ENCODE measurements at regions not wholly inside any gene's neighbourhood (a gene's known extent, or its start where the extent isn't known, plus 50 kb on each side); places are given as distances from the start of the nearest gene placed in this dataset.

DNA sequence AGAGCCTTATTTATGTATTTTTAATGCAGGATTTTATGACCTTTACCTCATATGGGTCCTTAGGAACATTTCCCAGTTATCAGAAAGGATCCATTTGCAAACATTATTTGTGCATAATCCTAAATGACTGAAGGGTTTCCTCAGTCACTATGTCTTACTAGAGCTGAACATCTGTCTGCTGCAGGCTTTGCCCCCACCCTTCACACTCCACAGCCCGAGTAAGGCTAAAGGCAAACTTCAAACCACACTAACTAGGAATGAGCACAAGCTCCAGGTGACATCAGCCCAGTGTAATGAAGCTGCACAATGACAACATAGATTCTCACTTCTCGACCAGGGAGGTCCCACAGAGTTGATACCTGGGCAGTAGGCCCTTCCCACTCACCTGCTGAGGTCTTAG, 491.3 kb upstream of the MKI67 start:
- DNase-seq (ENCODE audit: low spot score), result no peak

DNA sequence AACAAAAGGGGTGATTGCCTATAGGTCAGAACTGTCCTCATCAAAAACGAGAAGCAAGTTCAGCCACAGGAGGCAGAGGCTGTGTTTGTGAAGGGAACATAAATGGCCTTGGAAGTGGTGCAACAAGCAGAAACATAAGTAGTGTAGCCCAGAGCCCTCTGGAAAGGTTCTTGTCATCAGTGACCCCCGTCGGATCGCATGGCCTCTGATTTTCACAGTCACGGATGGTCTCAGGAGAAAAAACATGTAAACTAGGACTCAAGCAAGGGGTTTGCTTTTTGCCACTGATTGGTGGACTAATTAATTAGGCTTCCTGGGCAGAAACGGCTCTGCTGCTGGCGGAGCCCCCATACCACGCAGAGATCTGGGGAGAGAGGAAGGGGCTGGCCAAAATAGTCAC, 496.5 kb upstream of the MKI67 start:
- DNase-seq (ENCODE audit: low spot score), result no peak

DNA sequence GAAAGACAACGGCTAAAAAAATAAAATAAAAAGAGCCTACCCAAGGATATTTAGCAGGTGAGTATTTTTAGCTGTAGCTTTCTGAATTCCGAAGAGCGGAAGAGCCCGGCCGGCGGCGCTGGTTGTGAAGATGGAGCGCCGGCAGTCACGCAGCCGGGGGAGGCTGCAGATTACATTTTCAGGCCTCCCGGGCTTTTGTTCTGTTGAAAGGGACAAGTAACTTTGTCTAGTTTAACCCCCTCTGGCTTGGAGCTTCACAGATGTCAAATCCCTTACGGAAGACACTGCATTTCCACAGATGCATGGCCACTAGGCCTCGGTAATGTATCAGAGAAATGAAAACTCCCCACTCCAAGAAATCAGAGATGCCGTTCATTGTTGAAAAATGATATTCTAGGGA, 497.6 kb upstream of the MKI67 start:
- DNase-seq (ENCODE audit: low spot score), result no peak

DNA sequence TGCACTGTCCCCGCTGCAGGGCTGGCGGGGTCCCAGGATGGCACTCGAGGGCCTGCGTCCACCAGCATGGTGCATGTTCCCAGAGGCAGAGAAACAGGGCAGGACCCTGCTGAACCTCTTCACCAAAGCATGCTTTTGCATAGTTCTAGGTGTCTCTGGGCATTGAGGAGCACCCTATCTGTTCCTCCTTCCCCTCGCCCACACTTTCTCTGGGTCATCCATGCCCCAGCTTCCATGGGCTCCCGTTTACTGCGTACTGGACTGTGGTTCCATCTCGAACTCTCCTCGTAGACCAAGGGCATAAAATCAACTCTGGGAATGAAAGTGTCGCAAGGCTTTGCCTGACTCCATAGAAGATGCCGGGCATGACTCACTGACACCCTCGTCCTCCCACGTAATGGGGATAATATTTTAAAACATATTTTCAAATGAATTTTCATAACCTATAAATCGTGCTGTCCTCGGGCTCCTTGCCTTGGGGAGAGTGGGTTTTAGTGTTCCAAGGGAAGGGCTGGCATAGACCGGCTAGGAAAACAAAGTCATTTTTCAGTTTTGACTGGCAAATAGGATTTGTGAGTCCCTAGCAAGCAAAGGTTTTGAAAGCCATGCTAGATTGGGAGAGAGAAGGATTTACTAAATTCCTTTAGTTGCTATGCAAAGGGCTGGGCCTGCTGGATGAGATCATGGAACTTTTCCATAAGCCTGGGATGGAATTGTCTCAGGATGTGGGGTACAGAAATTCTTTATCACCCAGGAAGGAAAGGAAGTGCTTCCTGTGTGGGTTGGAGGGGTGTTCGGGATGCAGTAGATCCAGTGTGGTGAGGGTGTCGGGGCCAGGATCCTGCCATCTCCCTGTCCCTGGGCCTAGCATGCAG, 498.7 kb upstream of the MKI67 start:
- no peak for DNase-seq (ENCODE audit: low spot score)

DNA sequence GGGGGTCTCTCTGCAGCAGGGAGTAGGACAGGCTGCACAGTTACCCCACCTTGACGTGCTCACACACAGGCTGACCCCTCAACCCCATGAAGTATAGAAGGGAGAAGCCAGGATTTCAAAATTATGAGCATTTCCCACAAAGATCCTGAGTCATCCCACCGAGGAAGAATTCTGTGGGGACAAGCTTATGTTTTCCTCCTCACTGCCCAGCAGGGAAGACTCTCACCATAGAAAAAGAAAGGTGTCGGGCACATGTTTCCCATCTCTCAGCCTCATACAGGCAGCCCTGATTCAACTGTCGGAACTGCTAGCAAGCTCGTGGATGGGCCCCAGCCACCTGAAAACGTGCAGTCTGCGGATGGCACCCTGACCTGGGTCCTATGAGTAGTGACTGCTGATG, 499.7 kb upstream of the MKI67 start:
- no peak for DNase-seq (ENCODE audit: low spot score)

DNA sequence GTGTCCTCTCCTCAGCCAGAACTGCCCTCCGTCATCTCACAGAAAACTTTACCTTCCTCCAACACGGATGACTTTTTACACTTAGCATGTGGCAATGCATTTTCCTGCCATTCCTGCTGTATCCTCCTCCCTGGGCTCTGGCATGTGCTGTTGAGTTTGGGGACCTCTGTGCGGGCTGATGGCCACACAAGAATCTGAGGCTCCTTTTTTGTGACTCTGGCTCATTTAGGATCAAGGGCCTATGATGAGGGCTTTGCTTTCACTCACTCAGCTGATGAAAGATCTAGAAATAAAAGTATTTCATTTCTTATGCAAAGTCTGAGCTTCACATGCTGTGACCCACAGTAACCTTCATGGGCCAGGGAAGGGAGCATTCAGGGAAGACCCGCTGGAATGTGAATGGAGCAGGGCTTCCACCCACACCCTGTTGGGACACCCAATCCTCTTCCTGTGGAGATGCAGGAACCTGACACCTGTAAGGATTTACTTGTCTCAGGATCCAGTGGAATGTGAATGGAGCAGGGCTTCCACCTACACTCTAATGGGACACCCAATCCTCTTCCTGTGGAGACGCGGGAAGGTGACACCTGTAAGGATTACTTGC, 500.3 kb upstream of the MKI67 start:
- no peak for DNase-seq (ENCODE audit: low spot score)

DNA sequence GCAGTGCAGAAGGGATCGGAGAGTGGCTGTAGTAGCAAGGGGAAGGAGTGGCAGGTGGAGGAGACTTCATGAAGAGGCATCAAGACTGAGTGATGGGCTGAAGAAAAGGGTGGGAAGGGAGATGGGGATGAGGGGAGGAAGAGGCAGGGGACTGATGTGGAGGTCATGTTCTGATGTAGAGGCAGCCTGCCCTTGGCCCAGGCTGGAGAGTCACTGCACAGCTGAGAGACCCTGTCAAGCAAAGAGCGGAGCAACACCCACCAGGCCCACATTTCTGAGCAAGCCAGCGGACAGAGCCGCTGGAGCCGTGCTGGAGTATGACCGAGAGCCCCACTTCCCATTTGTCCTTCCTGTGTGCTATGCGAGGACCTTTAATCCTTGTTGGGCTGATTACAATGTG, 501.6 kb upstream of the MKI67 start:
- no peak for DNase-seq (ENCODE audit: low spot score)

DNA sequence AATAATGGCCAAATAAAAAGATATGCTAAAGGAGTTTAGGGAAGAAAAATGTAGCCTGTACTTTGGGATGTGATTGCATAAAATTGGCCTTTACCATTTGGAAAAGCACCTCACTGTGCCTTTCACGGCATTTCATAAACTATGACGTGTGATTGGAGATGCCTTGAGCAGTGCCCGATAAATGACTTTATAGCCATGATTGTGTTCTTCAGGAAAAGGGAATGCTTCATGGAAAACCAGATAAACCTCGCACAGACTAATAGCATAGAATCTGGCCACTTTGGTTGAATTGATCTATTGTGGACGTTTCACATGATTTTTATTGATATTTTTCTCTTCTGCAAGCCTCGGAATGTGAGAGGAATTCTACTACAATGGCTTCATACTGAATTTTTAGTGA, 502.0 kb upstream of the MKI67 start:
- no peak for DNase-seq (ENCODE audit: low spot score)

DNA sequence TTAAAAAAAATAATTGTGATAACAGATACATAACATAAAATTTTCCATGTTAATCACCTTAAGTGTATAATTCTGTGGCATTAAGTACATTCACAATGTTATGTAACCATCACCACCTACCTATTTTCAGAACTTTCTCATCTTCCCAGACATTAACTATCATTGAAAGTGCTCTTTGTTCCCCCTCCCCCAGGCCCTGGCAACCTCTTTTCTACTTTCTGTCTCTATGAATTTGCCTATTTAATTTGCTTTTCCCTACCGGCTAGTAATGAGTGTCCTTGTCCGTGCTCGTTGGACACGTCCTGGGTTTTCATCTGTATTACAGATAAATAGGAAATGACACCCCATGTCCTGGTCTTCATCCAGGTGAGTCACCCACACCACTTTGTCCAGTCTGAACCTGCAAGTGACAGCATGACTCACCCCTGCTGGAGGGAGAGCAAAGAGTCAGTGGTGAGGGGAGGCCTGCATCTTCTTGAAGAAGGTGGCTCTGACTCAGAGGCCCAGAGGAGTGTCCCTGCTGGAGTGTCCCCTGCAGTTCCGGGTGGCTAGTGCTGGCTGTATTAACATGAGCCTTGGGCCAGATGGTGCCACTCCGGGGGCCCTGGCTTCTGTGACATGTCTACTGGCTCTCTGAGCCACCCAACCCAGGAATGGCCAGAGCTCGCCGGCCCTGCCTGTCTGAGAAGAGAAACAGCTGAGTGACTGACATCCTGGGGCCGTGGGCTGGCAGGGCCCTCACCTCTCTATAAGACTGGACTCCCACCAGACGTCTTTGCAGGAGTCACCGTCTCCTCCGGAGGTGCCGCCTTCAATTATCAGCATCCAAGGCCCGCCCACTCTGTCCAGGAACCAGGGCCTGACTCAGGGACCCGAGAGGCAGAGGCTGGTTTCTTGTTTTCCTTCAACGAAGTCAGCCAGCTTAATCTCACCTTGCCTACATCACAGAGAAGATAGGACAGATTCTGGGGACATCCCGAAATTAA, 503.2 kb upstream of the MKI67 start:
- DNase-seq (ENCODE audit: low spot score), result no peak

DNA sequence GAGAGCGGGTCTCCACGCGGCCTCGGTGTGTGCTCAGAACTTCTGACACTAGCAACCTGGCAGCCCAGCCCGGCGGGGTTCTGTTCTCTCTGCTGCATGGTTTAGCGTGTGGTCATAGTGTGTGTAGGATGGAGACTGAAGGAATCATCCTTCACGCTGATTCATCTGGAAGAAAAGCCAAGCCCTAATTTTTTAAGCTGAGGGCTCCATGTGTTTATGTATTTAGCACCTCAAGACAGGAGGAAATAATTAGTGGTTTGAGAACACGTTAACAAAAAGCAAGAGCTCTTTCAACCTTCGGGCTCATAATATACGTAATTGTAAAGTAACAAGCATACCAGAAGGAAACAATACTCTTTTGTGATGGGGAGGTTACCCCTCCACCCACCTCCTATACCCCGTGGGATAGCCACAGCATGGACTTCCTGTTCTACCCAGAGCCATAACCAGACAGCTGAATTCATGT, 504.6 kb upstream of the MKI67 start:
- DNase-seq (ENCODE audit: low spot score), result no peak

DNA sequence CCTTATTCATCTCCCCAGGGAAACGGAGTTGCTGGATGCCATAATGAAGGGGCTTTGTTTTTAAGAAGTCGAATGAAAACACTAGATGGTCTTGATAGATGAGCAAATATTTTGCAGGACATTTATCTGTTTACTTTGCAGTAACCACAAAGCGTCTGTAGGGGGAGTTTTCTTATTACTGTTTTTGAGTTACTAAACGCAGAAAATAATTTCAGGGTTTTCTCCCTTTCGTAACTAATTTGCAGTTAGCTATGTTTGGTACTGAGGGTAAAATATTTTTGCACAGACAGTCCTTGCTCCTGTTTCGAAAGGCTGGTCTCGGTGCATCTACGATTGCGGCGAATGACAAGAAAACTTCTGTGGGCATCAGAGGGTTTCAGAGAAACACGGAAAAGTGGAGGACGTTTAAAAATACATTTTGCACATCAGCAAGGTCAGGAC, 505.6 kb upstream of the MKI67 start:
- no peak for DNase-seq (ENCODE audit: low spot score)

DNA sequence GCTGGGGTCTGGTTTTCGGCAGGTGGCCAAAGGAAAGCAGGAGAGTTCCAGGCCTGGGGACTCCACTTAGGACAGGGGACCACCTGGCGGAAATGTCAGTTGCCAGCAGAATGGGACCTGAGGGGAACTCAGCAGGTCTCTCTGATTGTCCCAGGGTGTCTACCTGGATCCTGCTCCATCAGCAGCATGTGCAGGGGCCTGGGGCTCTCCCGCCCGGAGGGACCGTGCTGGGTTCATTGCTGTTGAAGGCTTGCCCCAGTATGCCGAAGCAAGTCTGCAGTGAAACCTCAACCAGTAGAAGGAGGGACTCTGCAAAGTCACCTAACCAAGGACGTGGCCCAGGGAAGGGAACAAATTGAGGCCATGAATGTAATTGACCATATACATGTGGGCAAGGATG, 506.5 kb upstream of the MKI67 start:
- DNase-seq (ENCODE audit: low spot score), result no peak

DNA sequence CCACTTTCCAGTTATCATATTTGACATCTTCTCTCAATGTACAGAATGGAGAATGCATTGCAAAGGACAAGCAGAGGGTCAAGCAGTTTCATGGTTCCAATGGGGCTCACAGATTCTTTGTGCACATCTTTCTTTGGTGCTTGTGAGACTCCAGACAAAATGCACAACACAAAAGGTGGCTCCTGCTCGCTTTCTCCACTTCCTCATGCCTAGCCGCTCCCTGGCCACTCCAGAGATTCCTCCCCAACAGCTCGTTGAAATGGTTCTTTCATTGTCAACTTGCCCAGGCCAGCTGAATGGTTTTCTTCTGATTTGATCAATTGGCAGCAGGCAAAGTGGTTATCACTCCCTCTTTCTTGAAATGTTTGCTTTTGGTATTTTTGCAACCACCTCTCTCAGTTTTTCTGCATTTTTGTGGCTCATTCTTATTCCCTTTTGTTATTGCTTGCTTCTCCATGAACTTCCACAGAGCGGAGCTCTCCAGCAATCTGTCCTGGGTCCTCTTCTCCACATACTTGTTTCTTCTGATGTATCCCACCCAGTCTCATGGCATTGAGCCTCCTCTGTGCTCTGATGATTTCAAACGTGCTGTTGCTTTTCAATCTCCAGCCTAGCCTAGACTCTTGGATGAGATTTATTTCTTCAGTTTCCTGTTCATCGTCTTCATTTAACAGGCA, 507.8 kb upstream of the MKI67 start:
- no peak for DNase-seq (ENCODE audit: low spot score)

DNA sequence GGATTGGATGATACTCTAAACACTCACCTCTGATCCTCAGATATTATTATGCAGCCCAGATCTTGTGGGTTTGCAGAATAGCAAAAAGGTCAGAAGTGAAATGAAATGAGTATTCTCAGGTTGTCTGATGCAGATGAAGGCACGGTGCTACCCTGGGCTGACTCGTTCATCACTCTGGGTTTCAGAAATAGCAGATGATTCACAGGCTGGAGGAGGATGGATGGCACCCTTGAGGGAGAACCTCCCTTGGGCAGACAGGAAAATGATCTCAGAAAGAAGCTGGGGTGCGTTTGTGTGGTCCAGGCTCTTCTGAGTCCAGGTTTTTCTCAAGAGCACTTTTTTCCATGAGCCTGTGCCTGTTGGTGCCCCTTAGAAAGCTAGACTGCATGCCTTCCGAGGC, 515.8 kb upstream of the MKI67 start:
- no peak for DNase-seq (ENCODE audit: low spot score)

DNA sequence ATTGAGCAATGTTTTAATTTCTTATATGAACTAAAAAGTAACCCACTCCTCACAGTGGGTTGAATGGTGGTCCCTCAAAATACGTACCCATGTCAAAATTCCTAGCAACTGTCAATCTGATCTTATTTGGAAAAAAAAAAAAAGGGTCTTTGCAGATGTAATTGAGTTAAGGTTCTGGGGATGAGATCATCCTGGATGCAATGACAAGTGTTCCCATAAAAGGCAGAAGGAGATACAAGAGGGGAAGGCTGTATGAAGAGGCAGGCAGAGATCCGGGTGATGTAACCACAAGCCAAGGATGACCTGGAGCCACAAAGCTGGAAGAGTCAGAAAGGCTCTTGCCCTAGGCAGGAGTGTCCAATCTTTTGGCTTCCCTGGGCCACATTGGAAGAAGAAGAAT, 516.3 kb upstream of the MKI67 start:
- DNase-seq (ENCODE audit: low spot score), result no peak

DNA sequence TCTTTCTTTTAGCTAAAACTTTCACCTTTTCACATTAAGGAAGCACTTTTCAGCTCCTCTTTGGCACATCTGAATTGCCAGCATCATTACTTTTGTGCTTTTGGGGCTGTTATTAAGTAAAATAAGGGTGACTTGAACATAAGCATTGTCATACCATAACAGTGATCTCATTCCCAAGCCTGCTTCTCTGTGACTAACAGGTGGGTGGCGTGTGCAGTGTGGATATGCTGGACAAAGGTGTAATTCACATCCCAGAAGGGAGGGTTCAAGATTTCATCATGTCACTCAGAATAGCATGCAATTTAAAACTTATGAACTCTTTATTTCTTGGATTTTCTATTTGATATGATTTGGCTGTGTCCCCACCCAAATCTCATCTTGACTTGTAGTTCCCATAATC, 517.4 kb upstream of the MKI67 start:
- no peak for DNase-seq (ENCODE audit: low spot score)

DNA sequence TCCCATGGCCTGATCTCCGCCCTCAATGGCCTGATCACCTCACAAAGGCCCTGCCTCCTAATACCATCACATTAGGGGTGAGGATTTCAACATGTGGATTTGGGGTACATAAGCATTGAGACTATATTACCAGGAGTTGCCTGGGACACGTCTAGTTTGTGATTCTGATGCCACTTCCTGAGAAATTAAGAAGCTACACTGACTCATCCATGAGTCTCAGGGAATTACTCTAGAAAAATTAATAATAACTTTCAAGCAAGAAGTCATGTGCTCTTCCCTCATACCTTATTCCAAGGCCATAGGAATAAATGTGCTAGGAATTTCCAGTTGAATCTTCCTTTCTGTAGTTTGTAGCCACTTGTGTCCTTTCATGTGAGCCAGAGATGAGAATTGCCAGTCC, 519.3 kb upstream of the MKI67 start:
- DNase-seq (ENCODE audit: low spot score), result no peak

DNA sequence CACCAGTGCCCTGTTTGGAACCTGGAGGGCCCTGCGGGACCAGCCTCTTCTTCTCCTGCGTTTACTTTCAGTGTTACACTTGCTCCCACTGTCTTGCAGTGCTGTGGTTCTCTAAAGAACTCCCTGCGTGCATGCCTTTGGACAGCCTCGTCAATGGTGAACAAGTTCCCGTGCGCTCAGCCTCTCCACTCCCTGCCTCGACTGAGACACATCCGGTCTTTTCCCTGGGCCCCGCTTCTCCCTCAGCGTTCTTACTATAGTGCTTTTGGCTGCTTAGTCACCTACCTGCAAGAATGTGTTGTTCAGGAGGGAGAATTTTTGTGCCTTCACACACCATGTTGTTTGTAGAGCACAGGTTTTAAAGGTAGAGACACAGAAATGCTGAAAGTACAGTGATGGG, 520.7 kb upstream of the MKI67 start:
- no peak for DNase-seq (ENCODE audit: low spot score)

DNA sequence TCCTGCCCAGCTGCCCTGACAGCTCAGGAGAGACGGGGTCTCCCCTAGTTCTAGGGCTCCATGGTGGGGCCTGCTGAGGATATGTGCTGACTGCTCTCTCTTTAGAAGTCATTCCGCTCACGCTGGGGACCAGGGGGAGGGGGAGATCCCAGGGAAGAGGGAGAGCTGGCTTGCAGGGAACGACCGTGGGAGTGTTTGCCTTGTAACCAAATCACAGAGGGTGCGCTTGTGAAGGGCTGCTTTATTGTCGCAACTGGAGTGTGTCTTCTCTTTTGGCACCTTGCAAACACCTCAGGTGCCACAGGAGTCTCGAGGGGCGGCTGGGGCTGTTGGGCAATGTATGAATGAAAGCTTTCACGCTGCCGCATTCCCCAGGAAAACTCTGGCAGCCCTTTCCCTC, 531.3 kb upstream of the MKI67 start:
- no peak for DNase-seq (ENCODE audit: low spot score)

DNA sequence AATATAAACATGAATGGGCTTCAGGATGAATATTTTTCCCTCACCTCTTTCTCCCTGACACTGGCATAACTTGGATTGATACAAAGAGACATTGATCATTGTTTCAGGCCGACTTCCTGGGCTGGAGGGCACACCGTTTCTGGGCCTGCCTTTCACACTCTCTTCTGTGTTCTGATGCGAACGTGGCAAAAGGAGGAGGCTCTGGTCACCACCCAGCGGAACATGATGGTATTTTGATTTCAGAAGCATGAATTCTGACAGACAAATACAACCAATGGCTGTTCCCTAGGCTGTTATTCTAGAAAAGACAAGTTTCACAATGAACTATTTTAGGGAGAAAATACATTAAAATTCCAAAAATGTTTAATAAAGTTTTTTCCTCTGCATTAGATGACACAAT, 534.5 kb upstream of the MKI67 start:
- DNase-seq (ENCODE audit: low spot score), result no peak

DNA sequence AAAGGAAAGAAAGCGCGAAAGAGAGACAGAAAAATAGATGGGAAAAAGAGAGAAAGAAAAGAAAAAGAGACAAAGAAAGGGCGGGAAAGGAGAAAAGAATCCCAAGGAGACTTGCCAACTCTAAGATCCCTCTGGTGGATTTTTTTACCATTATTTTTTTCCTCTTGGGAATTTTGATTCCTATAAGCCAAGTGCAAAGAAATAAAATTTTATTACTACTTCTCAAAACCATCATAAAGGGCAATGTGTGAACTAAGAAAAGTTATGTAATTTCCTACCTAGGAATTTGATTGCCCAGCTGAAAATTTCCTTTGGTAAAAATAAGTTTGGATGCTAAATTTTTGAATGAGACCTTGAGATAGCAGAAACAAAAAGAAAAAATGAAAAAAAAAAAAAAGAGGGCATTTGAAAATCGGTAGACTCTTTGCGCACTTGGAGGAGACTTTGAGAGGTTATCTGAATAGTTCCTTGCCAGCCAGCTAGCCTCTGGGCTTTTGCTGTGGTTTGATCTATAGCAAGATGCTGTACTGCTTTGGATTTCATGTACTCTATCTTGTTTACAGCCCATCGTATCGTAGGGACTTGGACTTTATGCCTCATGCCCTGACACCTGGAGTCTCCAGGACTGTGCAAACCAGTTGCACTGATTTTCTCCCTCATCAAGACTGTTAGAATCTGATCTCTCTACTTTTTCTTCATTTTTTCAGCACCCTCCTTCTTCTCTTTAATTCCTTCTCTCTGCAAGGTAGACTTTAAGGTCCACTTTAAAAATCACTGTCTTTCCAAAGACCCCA, 535.4 kb upstream of the MKI67 start:
- DNase-seq (ENCODE audit: low spot score), result no peak
